ENCODE measurements at regions not wholly inside any gene's neighbourhood (a gene's known extent, or its start where the extent isn't known, plus 50 kb on each side); places are given as distances from the start of the nearest gene placed in this dataset.

DNA sequence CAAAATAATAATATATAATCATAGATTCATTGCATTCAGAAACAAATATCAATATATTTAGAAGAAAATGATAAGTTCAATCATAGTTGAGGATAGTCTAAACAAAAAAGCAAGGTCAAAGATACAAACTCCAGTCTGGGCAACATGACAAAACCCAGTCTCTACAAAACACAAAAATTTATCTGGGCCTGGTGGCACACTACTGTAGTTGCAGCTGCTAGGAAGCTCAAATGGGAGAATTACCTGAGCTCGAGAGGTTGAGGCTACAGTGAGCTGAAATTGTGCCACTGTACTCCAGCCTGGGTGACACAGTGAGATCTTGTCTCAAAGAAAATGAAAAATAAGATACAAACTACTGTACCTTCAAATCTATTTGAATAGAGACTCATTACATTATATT is 52.7 kb upstream of the ANXA10 start:
- no peak for DNase-seq
